NCI-H1105 treated with DMSO at 0.1 percent for 48 hours (cell line): ENCODE measurements at regions not wholly inside any gene's neighbourhood (a gene's known extent, or its start where the extent isn't known, plus 50 kb on each side); places are given as distances from the start of the nearest gene placed in this dataset.
"Not testable (repeated sequence)": the region's sequence is repeated elsewhere in the genome, so short reads cannot be mapped to it uniquely, and the experiment has no call there.

ENCODE experiments used
- DNase-seq: peaks from one replicate; lab custom pipeline; 2025; lab: John Stamatoyannopoulos, UW

DNA sequence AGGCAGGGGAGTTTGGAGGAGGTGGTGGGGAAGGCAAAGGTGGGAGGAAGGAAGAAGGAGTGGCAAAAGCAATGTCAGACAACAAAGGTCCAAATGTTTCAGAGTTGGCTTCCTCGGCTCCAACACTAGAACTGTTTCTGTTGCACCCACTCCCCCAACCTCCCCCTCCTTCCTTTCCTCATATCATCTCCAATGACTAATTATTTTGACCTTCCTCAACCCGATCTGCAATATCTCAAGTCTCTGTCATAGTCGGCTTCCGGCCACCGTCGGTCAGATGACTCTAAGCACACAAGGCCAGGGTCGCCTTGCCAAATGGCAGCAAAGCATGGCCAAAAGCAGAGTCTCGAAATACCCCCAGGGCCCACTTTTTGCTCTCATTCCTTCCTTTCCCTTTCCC is 637.0 kb upstream of the TBX3 start:
- DNase-seq = no peak

- no peak for DNase-seq
Measured at GRCh38 chr12:115320451-115320850, 636.5 kb upstream of the TBX3 start.

- DNase-seq = no peak
Measured at GRCh38 chr12:115319446-115320040, 635.6 kb upstream of the TBX3 start.

GRCh38 chr12:115313929-115314328 is 630.0 kb upstream of the TBX3 start:
- no peak for DNase-seq

- DNase-seq = peak; percentile 82
Measured at GRCh38 chr12:115312901-115313300, 628.9 kb upstream of the TBX3 start.

- no peak for DNase-seq
Measured at GRCh38 chr12:115311875-115312274, 627.9 kb upstream of the TBX3 start.

DNA sequence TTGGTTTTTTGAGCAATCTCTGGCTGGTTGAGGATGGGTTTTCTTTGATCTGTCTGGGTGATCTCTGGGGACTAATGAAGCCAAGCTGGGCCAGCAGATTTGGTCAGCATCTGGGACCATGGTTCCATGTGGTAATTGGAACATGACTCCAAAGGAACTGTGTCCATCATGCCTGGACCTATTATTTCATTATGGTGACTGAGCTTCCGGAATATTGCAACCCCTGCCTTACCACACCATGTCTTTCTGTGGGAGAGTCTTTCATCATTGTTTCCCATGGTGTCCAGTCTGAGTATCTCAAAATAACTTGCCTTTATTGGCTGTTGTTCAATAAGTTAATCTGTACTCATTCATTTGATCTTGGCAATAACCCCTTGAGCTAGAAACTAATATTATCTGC is 624.9 kb upstream of the TBX3 start:
- no peak for DNase-seq

GRCh38 chr12:115306380-115306779 is 622.4 kb upstream of the TBX3 start:
- no peak for DNase-seq

GRCh38 chr12:115305867-115306266 is 621.9 kb upstream of the TBX3 start:
- no peak for DNase-seq

DNA sequence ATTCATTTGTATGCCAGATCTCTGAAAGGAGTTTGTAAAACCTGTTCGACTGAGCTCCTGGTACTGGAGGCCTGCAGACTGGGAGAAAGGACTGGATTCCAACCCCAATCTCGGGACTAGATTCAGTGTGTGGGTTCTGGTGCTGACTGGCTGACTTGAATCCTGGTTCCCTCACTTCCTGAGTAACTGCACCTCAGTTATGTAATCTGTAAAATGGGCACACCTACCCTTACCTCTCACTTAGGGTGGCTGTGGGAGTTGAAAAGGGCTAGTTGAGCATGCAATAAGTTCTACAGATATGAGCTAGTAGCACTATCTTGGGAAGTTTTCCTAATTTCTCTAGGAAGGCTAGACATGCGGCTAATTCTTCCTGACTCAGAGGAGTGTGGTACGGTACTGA is 621.3 kb upstream of the TBX3 start:
- DNase-seq = no peak

DNA sequence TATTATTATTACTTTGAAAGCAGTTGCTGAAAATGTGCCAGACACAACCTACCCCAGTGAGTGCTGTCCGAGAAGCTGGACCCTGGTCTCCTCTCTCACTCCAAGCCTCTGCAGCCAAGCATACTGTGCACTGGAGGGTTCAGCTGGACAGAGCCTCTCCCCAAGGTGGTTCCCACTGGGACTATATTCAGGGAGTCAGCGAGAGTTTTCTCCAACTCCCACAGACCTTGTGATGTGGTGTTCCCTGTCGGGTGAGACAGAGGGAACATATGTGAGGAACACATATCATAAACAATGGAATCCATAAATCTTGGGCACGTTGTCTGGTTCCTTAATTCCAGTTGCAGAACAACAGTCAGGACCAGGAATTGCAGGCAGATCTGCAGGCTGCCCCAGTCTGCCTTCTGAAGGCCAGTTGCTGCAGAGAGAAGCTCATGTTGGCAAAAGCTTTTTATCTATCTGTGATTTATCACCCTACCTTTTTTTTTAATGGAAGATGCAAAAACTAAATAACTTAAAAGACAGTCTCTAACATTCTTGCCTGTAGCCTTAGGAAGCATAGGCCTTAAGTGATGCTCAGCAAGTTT is 619.8 kb upstream of the TBX3 start:
- no peak for DNase-seq

DNA sequence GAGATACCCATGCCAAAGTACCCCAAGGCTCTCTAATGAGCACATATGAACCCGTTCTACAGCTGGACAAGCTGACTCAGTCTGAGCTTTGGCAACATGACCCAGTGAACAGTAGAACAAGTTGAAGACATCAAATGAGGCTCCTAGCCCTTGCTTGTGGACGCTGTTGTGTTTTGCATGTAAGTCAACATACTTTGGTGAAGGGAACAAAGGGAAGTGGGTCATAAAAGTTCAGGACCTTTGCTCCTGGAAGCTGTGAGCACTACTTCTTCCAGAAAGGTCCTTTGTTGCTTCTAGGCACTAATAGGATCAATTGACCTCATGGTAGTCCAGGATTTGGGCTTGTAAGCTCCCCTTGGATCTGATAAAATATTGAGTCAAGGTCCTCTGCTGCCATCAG is 613.5 kb upstream of the TBX3 start:
- no peak for DNase-seq

DNA sequence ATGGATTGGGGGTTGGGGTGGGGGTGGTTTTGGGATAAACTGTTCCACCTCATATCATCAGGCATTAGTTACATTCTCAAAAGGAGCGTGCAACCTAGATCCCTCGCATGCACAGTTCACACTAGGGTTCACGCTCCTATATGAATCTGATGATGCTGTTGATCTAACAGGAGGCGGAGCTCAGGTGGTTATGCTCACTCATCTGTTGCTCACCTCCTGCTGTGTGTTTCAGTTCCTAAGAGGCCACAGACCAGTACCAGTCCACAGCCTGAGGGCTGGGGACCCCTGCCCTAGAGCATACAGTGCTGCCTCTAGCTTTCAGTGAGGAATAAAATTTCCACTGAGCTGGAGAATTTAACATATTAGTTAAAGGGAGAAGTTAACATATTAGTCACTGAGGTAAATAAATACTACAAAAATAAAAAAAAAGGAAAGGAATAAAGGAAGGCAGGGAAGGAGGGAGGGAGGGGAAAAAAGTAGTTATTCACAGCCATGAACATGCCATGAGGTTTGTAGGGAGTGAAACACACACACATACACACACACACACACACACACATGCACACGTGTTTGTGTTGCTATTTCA is 612.7 kb upstream of the TBX3 start:
- DNase-seq = no peak

- DNase-seq = no peak
Measured at GRCh38 chr12:115295886-115296285, 611.9 kb upstream of the TBX3 start.

DNA sequence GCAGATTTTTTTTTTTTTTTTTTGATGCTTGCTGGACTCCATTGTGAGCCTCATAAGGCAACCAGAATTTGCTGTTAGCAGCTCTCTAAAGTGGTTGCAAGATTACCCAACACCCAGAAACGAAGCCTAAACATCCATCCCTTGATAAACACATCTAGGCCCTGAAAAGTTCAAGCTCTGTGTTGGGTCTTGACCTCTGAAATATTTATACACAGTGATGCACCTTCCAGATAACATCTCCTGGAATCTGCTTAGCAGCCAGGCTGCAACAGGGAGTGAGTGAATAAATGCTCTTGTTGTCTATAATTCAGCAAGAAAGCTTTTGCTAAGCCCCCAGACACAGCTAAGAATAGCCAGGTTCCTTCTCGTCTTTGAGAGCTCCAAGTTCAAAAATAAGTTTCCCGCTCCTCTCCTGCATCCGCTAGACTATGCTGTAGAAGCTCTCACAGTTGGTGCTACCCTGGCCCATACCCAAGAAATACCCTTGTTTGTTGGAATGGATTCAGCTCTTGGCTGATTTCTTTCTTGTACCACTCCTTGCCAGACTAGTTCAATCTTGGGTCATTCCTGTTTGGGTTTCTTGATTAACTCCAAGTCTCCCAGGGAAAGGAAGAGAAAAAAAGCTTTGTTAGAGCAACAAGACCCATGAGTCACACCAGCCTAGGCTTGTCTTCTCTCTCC is 610.6 kb upstream of the TBX3 start:
- DNase-seq = no peak

GRCh38 chr12:115285429-115285828 is 601.5 kb upstream of the TBX3 start:
- not testable (repeated sequence) for DNase-seq

- no peak for DNase-seq
Measured at GRCh38 chr12:115273456-115273855, 589.5 kb upstream of the TBX3 start.

DNA sequence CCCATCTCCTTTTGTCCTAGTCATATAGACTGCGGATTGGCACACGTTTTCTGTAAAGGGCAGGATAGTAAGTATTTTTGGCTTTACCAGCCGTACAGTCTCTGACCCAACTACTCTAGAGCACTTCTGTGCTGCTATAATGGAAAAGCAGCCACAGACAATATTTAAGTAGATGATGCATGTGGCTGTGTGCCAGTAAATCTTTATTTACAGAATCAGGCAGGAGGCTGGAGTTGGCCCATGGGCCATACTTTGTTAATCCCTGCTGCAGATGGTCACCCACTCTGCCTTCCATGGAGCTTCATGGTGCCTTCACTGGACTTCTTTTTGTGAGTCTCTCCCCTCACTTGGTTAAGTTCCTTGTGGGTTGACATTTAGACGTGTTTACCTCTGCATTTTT is 584.5 kb upstream of the TBX3 start:
- DNase-seq = peak; percentile 36

DNA sequence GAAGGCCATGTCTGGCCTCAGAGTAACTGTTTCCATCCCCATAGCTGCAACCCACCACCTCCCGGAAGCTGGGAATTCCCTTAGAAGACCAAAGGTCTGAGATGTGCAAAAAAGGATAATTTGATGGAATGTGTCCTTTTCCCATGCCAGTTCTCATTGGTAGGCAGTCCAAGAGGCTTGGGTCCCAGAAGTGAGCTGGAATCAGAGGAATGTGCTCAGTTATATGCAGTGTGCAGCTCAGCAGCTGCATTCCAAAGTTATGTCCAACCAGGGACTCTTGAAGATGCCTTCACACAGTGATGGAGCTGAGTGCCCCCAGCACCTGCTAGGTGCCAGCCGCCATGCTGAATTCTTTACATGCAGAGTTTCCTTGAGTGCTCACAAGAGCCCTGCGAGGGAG is 583.9 kb upstream of the TBX3 start:
- DNase-seq = no peak

DNA sequence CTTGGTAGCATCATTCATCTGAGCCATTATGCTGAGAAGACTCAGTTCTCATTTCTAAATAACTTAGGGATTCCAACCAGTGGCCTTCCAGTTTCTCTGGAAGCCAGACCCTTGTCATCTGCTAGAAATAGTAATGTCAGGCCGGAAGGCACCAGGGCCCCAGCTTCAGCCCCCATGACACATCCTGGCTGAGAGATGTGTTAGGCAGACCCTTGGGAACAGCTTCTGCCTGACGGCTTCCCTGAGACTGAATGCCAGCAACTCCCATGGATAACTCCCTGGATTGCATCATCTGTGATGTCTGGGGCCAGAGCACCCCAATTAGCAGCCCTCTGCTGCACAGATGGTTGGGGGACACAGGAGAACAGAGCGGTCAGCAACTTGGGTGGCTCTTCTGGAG is 583.5 kb upstream of the TBX3 start:
- no peak for DNase-seq

DNA sequence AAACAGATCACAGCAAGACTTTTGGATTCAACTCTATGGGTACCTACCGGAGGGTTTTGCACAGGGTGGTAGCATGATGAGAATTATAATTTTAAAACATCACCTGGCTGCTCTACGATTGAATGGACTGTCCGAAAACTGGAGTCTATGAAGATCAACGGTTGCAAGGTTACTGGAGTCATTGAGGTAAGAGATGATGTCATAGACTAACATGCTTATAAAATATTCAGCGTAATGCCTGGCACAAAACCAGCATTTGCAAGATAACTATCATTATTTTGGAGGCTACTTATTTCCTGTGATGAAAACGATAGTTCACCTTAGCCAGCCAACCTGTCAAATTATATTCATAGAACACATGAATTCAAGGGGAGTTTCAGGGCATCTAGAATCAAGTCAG is 580.6 kb upstream of the TBX3 start:
- no peak for DNase-seq

- no peak for DNase-seq
Measured at GRCh38 chr12:115261691-115262398, 577.9 kb upstream of the TBX3 start.
